BE2C (cell line): ENCODE measurements at regions not wholly inside any gene's neighbourhood (a gene's known extent, or its start where the extent isn't known, plus 50 kb on each side); places are given as distances from the start of the nearest gene placed in this dataset.

Source experiments
- DNase-seq: peaks from one replicate; pipeline ENCODE4 v3.0.0-alpha.2; 2020
- H3K27me3 ChIP-seq: fragments of 250-450 bp; sonication (Bioruptor Pico); 2 replicates; pipeline ENCODE4 v1.5.1; 2020; ENCODE audit warnings: mild to moderate bottlenecking
- H3K36me3 ChIP-seq: fragments of 250-450 bp; sonication (Bioruptor Pico); 2 replicates; pipeline ENCODE4 v1.5.1; 2020; ENCODE audit warnings: mild to moderate bottlenecking
- H3K4me1 ChIP-seq: fragments of 250-450 bp; sonication (Bioruptor Pico); 2 replicates; pipeline ENCODE4 v1.5.1; 2020
- H3K4me3 ChIP-seq: 2 replicates; pipeline ENCODE4 v1.5.1; 2011; ENCODE audit warnings: low read depth, low read length
- H3K9me3 ChIP-seq: fragments of 250-450 bp; sonication (Bioruptor Pico); 2 replicates; pipeline ENCODE4 v1.5.1; 2020
- TF ChIP-seq, protein P1 (sequence below): IDR thresholded peaks from 2 replicates; pipeline ENCODE4 v1.5.1; 2012; ENCODE audit warnings: mild to moderate bottlenecking, low read depth, low read length

DNA sequence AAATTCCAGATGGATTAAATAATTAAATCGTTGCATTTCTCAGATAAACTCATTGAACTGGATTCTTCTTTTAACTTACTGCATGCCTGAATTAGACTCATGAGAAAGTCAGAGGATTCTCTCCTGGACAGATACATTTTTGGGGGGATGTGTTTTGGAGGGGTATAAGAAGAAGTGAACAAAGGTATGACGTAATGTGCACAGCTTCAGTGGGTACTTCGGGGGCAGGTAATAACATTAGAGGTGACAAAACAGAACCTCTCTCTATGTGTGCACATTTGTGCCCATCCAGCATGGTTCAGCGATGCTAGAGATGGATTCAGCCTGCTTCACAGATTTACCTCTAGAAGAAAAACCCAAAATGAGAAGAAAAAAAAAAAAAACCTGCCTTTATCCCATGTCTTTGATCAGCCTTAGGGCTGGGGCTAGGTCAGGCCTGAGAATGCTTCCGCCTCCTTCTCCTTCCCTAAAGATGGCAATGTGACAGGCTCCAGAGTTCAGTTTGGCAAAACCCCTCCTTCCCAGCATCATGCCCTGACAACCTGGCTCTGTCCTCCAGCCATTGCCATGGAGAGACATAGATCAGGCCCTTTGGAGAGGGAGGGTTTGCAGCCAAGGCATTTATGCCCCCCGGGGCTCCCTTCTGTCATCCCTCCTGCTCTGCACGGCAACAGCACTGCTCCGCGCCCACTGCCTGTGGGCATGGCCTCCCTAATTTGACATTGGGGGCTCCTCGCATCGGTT is 166.7 kb downstream of the KCNA5 start:
- Histone ChIP-seq H3K9me3 (no peaks in the 10 kb centered on the region), H3K4me1 (no peaks in the 10 kb centered on the region)
- DNase-seq, result no peak

DNA sequence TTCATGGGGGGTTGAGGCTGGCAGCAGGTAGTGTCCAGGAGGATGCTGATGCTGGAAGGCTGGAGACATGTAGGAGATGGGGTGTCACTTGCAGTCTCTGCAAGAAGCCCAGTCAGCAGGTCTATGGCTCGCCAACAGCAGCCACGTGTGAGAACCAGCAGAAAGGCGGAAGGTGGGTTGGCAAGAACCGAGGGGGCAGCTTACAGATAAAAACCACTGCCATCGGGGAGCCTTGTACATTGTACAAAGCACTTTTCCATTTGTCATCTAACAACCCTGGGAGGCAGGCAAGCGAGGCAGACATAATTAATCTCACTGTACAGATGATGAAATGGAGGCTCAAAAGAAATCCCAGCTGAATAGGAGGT is 167.2 kb downstream of the KCNA5 start:
- no peaks in the 10 kb centered on the region for H3K27me3 ChIP-seq
- TF ChIP-seq, protein P1, sequence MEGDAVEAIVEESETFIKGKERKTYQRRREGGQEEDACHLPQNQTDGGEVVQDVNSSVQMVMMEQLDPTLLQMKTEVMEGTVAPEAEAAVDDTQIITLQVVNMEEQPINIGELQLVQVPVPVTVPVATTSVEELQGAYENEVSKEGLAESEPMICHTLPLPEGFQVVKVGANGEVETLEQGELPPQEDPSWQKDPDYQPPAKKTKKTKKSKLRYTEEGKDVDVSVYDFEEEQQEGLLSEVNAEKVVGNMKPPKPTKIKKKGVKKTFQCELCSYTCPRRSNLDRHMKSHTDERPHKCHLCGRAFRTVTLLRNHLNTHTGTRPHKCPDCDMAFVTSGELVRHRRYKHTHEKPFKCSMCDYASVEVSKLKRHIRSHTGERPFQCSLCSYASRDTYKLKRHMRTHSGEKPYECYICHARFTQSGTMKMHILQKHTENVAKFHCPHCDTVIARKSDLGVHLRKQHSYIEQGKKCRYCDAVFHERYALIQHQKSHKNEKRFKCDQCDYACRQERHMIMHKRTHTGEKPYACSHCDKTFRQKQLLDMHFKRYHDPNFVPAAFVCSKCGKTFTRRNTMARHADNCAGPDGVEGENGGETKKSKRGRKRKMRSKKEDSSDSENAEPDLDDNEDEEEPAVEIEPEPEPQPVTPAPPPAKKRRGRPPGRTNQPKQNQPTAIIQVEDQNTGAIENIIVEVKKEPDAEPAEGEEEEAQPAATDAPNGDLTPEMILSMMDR, result no peak
- H3K36me3 ChIP-seq, result no peaks in the 10 kb centered on the region
- no peaks in the 10 kb centered on the region for H3K4me1 ChIP-seq
- DNase-seq, result no peak
- H3K4me3 ChIP-seq, result no peak overlapping the region
- H3K9me3 ChIP-seq, result no peaks in the 10 kb centered on the region

More for the DNA sequence above, 166.7 kb downstream of the KCNA5 start:
- Histone ChIP-seq H3K27me3 (no peaks in the 10 kb centered on the region), H3K36me3 (no peaks in the 10 kb centered on the region), H3K4me3 (no peak overlapping the region)
- TF ChIP-seq, protein P1, result no peak

DNA sequence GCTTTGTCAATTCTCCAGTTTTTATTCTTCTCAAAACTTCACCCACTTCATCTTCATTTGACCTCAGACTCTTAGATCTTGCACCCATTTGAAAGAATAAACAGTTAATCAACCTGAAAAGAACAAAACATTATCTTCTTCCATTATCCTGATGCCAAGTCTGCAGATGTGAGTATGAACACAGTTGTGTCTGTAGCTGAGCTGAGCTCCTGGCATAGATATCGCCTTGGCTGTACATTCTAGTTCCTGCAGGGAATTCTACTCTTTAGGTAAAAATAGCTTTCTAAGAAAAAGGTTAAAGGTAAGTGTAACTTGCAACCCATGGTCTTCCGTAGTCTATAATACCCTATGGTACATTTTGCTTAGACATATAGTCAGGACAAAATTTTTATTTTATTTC is 169.7 kb downstream of the KCNA5 start:
- no peak for DNase-seq
- TF ChIP-seq, protein P1, result no peak
- Histone ChIP-seq H3K9me3 (no peaks in the 10 kb centered on the region), H3K27me3 (no peaks in the 10 kb centered on the region), H3K4me3 (no peak overlapping the region), H3K36me3 (no peaks in the 10 kb centered on the region), H3K4me1 (no peaks in the 10 kb centered on the region)

DNA sequence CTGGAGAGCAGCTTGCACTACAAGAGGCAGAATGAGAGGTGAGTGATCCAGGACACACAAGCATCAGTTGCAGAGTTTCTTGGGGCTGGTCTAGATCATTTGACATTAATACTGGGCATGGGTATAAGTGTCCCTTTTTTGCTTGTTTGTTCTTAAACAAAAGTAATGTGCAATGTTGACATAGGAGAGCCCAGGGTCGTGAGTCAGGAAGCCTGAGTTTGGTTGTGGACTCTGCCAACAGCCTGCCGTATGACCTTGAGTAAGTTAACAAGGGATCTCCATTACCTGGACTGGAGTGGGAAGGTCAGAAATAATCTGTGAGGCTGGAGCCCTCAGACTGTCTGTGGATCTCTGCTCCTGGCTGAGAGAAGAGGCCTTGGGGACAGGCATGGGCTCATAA is 170.3 kb downstream of the KCNA5 start:
- no peaks in the 10 kb centered on the region for H3K4me1 ChIP-seq
- H3K36me3 ChIP-seq, result no peaks in the 10 kb centered on the region
- no peak overlapping the region for H3K4me3 ChIP-seq
- H3K27me3 ChIP-seq, result no peaks in the 10 kb centered on the region
- no peaks in the 10 kb centered on the region for H3K9me3 ChIP-seq
- TF ChIP-seq, protein P1, result no peak
- DNase-seq, result no peak

DNA sequence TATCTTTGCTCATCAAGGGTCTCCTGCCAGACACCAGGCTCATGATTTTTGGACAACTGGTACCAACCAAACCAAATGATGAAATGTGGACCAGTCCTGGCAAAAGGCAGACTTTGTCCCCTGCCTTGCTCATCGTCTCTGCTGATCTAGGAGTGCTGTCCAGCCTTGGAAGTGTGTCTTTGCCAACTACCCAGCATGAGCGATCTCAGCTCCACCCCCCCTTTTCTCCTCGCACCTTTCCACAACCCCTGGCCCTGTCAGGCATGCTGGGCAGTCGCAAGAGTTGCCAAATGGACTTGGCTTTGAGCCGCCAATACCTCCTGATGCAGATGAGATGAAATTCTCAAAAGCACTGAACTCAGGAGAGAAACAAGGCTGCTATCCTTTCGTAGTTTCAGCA is 174.3 kb downstream of the KCNA5 start:
- Histone ChIP-seq H3K36me3 (no peaks in the 10 kb centered on the region), H3K27me3 (no peaks in the 10 kb centered on the region), H3K9me3 (no peaks in the 10 kb centered on the region), H3K4me3 (no peak overlapping the region), H3K4me1 (no peaks in the 10 kb centered on the region)
- TF ChIP-seq, protein P1, result no peak
- DNase-seq, result no peak

DNA sequence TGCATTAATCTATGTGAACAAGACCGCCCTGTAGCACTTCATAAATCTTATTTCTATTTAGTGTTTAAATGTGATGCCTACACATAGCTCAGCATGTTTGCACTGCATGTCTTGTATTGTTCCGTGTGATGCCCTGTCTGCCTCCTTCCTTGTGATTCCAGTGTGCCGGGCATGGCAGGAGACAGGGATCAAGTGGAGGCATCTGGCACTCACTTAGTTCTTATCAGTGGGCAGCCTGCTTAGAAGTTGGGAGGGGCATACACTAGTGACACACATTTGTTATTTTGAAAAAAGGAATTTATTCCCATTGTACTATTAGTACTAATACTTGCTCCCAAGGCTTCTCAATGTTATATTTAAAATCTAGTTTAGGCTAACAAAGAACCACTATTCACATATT is 176.4 kb downstream of the KCNA5 start:
- H3K9me3 ChIP-seq, result no peaks in the 10 kb centered on the region
- no peaks in the 10 kb centered on the region for H3K27me3 ChIP-seq
- H3K4me3 ChIP-seq, result no peak overlapping the region
- H3K4me1 ChIP-seq, result no peaks in the 10 kb centered on the region
- no peak for DNase-seq
- TF ChIP-seq, protein P1, result no peak
- H3K36me3 ChIP-seq, result no peaks in the 10 kb centered on the region
